Right cardiac atrium (tissue), 5 donors: ENCODE measurements at regions not wholly inside any gene's neighbourhood (a gene's known extent, or its start where the extent isn't known, plus 50 kb on each side); places are given as distances from the start of the nearest gene placed in this dataset.

ENCODE experiments used
- ATAC-seq, 2 donors: fragments of 200-7000 bp; cut with Tn5 transposase; one replicate each; pipeline versions ENCODE4 v1.8.0 to v1.9.1; 2020; ENCODE audit warnings: moderate library complexity in 2 of 2, mild to moderate bottlenecking in 1 of 2
- DNase-seq, 3 donors: peaks; one replicate each; pipeline ENCODE4 v3.0.0-alpha.2; 2020
- H3K27ac ChIP-seq: one replicate; pipeline ENCODE4 v1.5.1; 2013; ENCODE audit warnings: mild to moderate bottlenecking, low read length, control low read depth, moderate library complexity
- H3K27me3 ChIP-seq: one replicate; pipeline ENCODE4 v1.6.1; 2013; ENCODE audit not compliant: control insufficient read depth, insufficient read depth
- H3K4me1 ChIP-seq: one replicate; pipeline ENCODE4 v1.6.1; 2013; ENCODE audit warnings: low read length; ENCODE audit not compliant: control insufficient read depth, insufficient read depth
- H3K4me3 ChIP-seq: one replicate; pipeline ENCODE4 v1.5.1; 2013; ENCODE audit warnings: low read length, control low read depth
- H3K9me3 ChIP-seq: one replicate; pipeline ENCODE4 v1.6.1; 2013; ENCODE audit warnings: low read length; ENCODE audit not compliant: control insufficient read depth
- WGBS: extraction: QIAGEN DNeasy Blood & Tissue Kit; methylation state at CpG from one replicate; pipeline ENCODE4 v1.1.7; 2013; 5-methylcytosine and 5-hydroxymethylcytosine counted together
- intact Hi-C, 4 donors: fragments of 100-400 bp; cut with DNase I; formaldehyde crosslinking; loops; one replicate each; pipeline versions ENCODE4 v1.11.0 to v1.14.0; 2022 to 2023
- donor health status: healthy with polysubstance abuse.
- donor health status: DM: no; HTN: yes; CAD: no.
- donor health status: DM: no; HTN: no; CAD: no.
- donor health status: DM: no; HTN: yes; CAD: no; lungs with severe emphysema.
- donor health status: DM: yes; HTN: yes; CAD: no.

DNA sequence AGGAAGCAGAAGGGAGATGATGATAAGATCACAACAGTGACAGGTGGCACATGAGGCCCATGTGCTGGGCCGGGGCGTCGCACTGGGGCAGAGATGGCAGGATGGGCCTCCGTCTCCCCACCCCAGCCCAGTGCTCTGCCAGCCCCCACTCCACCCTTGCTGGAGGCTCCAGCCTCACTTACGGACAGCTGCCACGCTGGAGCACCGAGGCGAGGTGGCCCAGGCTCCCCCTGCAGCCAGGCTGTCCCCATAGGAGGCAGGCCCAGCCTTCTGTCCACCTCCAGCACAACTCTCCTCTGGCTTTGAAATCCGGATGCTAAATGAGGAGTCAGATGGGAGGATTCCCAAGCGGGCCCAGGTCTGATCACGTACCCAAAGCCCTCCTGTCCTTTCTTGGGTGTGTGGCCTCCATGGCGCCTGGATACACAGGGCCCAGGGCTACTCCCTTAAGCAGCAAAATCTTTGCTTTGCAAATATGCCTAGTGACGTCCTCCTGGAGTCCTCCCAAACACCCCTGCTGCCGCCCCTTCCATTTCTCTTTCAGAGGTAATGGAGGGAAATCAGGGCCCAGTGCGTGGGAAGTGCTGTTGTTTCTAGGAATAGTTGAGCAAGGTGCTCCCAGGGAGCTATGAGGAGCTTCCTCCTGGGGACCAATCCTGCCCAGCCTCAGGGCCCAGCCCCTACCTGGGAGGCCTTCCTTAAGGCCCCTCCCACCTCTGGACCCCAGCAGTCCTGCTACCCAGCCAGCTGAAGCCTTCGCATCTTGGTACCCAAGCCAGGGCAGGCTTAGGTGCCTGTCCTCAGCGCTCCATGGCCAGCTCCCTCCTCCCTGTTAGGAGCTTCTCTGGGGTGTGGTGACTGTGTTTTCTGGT is 170.4 kb upstream of the MYCN start:
- Histone ChIP-seq H3K27me3 (no peaks in the 10 kb centered on the region), H3K4me1 (no peaks in the 10 kb centered on the region), H3K27ac (no peak overlapping the region), H3K4me3 (no peak overlapping the region), H3K9me3 (no peaks in the 10 kb centered on the region)
- WGBS = 87% methylated on average over 17 of the region's 17 CpGs
- no peak for DNase-seq
- ATAC-seq = no peak
- intact Hi-C loops = no loop called here

DNA sequence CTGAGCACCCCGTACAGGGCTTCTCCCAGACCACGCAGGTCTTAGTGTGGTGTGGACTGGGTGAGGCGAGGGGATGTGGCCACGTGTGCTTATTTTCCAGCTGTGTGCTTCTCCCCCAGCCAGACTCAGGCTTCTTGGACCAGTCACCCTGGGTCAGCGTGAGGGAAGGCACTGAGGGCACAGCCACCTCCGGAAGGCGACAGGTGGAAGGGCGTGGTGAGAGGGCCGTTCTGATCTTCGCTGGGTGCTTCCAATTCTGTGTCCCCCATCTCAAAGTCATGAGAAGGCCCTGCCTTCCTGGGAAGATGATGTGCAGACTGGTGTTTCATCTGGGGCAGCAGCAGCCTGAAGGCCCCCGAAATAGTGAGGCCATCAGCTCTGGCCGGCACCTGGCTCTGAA is 169.7 kb upstream of the MYCN start:
- DNase-seq = no peak
- Histone ChIP-seq H3K27me3 (no peaks in the 10 kb centered on the region), H3K9me3 (no peaks in the 10 kb centered on the region), H3K27ac (no peak overlapping the region), H3K4me3 (no peak overlapping the region), H3K4me1 (no peaks in the 10 kb centered on the region)
- no peak for ATAC-seq
- intact Hi-C loops = no loop called here
- WGBS = 92% methylated on average over 12 of the region's 12 CpGs

DNA sequence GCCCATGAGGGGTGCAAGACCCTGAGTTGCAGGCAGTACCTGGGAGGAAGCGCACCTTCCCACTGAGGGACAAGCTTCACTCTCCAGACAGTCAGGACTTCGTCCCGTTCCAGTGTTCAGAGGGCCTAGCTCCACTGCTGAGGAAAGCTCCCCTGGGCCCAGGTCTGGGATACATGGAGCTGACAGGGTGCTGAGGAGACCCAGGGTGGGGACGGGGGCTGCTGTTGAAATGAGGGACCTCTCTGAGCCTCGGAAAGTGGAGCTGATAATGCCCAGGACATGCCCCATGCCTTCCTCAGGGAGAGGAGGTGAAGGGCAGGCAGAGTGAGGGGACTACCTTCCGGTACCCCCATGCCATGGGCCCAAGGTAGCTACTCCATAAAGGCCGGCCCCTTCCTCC is 169.2 kb upstream of the MYCN start:
- 94% methylated on average over 7 of the region's 7 CpGs for WGBS
- Histone ChIP-seq H3K4me1 (no peaks in the 10 kb centered on the region), H3K9me3 (no peaks in the 10 kb centered on the region), H3K27ac (no peak overlapping the region), H3K4me3 (no peak overlapping the region), H3K27me3 (no peaks in the 10 kb centered on the region)
- ATAC-seq (peak in 1 of 2 donors; percentile 26), DNase-seq (no peak)
- intact Hi-C loops = no loop called here

DNA sequence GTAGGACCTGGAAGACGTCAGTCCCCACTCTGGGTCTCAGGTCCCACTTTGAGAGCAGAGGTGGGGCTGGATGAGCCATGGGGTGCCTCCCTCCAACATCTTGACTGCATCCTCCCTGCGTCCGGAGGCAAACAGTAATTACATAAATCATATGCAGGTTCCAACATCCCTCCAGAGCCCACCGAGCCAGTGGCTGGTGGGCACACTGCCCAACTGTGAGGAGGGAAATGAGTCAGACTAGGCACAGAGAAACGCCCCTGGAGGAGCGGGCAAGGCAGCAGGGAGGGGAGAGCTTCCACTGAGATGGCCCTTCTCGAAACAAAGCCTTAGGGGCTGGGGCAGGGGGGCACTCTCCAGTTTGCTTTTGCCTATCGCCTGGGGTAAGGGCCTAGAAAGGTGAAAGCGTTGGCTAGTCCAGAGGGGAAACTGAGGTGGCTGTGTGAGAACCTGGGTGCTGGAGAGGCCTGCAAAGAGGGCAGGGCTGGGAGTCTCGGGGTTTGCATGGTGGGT is 168.2 kb upstream of the MYCN start:
- Histone ChIP-seq H3K27me3 (no peaks in the 10 kb centered on the region), H3K9me3 (no peaks in the 10 kb centered on the region), H3K4me3 (no peak overlapping the region), H3K27ac (no peak overlapping the region), H3K4me1 (no peaks in the 10 kb centered on the region)
- no peak for DNase-seq
- ATAC-seq = no peak
- intact Hi-C loops = no loop called here
- 85% methylated on average over 10 of the region's 10 CpGs for WGBS

DNA sequence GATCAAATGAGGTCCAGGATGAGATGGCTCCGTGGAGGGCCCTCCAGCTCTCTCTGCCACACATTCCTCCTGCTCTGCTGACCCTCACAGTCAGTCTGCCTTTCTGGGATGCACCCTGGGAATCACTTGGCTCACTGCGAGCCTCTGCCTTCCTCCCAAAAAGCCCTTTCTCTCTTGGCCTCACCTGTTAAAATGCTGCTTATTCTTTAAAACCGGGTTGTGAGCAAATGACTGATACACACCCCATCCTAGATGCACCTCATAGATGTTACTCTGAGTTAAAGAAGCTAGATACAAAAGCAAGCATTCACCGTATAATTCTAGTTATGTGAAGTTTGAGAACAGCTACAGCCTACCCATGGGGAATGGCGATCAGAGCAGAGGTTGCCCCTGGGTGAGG is 167.7 kb upstream of the MYCN start:
- 70% methylated on average over 5 of the region's 5 CpGs for WGBS
- H3K9me3 ChIP-seq = no peaks in the 10 kb centered on the region
- no peaks in the 10 kb centered on the region for H3K27me3 ChIP-seq
- H3K4me3 ChIP-seq = no peak overlapping the region
- no peak for ATAC-seq
- H3K27ac ChIP-seq = no peak overlapping the region
- no peak for DNase-seq
- intact Hi-C loops = no loop called here
- H3K4me1 ChIP-seq = no peaks in the 10 kb centered on the region

DNA sequence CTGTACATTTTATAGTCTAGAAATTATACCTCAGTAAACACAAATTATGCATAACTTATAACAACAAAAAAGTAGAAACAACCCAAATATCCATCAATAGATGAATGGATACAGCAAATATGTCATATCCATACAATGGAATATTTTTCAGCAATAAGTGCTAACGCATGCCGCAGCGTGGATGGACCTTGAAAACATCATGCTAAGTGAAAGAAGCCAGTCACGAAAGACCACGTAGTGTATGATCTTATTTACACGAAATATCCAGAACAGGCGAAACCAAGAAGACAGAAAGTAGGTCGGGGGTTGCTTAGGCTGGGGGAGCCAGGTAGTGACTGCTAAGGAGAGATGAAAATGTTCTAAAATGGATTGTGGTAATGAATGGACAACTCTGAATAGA is 167.1 kb upstream of the MYCN start:
- H3K4me3 ChIP-seq = no peak overlapping the region
- WGBS = 90% methylated on average over 8 of the region's 8 CpGs
- H3K4me1 ChIP-seq = no peaks in the 10 kb centered on the region
- no peaks in the 10 kb centered on the region for H3K9me3 ChIP-seq
- no peak overlapping the region for H3K27ac ChIP-seq
- intact Hi-C loops = no loop called here
- H3K27me3 ChIP-seq = no peaks in the 10 kb centered on the region
- ATAC-seq = no peak
- DNase-seq = no peak

DNA sequence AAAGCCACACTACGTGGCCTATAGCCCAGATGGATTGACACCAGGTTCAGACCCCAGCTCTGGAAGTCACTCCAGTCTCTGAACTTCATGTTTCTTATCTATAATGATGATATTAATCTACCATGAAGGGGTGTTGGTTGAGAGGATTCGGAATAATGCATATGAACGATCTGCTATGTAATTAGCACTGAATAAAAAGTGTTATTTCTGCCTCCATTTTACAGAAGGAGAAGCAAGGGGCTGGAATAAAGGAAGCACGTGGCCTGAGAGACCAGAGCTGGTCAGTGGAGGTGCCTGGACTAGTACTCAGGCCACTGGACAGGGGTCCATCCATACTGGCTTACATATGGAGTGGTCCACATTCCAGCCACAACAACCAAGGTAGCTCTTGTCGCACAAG is 166.5 kb upstream of the MYCN start:
- no peak for ATAC-seq
- DNase-seq = no peak
- intact Hi-C loops = no loop called here
- no peak overlapping the region for H3K4me3 ChIP-seq
- WGBS = 89% methylated on average over 5 of the region's 5 CpGs
- H3K9me3 ChIP-seq = no peaks in the 10 kb centered on the region
- no peak overlapping the region for H3K27ac ChIP-seq
- no peaks in the 10 kb centered on the region for H3K27me3 ChIP-seq
- H3K4me1 ChIP-seq = no peaks in the 10 kb centered on the region

DNA sequence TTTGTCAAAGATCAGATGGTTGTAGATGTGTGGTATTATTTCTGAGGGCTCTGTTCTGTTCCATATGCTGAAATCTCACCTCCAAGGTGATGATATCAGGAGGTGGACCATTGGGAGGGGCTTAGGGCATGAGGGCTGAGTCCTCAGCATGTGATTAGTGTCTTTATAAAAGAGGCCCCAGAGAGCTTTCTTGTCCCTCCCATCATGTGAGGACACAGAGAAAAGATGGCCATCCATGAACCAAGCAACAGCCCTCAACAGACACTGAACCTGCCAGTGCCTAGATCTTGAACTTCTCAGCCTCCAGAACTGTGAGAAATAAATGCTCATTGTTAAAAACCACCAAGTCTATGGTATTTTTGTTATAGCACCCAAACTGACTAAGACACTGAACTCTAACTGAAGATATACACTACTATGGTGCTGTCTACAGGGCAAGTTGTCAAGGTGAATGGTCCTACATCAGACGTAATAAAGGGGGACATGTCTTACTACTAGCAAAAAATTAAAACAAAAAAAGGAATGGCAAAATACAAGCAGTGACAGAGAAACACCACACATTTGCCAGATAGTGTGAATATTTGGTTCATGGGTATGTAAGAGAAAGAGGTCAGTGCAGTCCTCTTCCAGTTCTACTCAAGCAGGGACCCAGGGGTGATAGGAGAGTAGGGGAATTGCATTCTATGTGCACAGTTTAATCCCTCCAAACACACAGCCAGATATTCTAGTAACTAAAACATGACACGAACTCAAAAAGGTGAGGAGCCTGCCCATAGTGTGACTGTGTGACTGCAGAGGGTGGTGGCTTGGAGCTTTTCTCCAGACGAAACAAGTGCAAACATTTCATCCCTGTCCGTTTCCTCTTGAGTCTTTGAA is 164.4 kb upstream of the MYCN start:
- WGBS = 71% methylated on average over 4 of the region's 4 CpGs
- DNase-seq = no peak
- Histone ChIP-seq H3K9me3 (no peaks in the 10 kb centered on the region), H3K4me3 (no peak overlapping the region), H3K4me1 (no peaks in the 10 kb centered on the region), H3K27ac (no peak overlapping the region), H3K27me3 (no peaks in the 10 kb centered on the region)
- intact Hi-C loops = no loop called here
- no peak for ATAC-seq

DNA sequence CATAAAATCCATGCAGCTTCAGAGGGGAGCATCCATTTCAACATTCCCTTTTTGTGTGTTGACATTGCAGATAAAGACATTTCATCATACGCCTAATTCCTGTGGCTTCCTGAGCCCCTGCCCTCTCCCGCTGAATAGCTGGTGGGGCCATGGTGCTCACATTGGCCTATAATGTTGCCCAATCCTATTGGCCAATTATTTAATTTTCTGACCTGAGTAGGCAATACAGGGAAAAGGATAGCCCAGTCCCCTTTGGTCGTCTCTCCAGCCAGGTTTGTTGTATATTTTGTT is 163.8 kb upstream of the MYCN start:
- DNase-seq (no peak), ATAC-seq (no peak)
- Histone ChIP-seq H3K4me1 (no peaks in the 10 kb centered on the region), H3K9me3 (no peaks in the 10 kb centered on the region), H3K27ac (no peak overlapping the region), H3K4me3 (no peak overlapping the region), H3K27me3 (no peaks in the 10 kb centered on the region)
- 64% methylated on average over 3 of the region's 3 CpGs for WGBS
- intact Hi-C loops = no loop called here

DNA sequence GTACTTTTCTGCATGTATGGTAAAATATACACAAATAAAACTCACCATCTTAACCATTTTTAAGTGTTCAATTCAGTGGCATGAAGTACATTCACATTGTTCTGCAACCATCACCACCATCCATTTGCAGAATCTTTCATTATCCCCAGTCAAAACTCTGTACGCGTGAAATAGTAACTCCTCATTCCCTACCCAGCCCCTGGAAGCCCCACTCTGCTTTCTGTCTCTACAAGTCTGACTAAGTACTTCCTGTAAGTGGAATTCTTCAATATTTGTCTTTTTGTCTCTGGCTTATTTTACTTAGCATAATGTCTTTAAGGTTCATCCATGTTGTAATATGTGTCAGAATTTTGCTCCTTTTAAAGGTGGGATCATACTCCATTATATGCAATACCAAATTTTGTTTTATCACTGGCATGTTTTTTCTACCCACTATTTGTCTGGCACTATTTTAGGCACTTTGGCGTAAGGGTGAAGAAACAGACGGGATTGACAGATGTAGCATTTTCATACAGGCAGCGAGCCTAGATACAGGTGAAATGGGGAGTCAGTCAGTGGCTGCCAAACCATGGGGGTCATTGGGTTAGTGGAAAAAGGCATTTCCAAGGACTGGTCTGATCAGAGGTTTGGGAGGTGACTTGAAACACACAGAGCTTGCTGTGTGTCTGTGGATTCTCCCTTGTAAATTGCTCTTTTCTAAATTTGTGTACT is 163.2 kb upstream of the MYCN start:
- DNase-seq (no peak), ATAC-seq (no peak)
- no peaks in the 10 kb centered on the region for H3K27me3 ChIP-seq
- intact Hi-C loops = no loop called here
- no peaks in the 10 kb centered on the region for H3K9me3 ChIP-seq
- no peaks in the 10 kb centered on the region for H3K4me1 ChIP-seq
- H3K4me3 ChIP-seq = no peak overlapping the region
- H3K27ac ChIP-seq = no peak overlapping the region
- WGBS = 88% methylated on average over 5 of the region's 5 CpGs

DNA sequence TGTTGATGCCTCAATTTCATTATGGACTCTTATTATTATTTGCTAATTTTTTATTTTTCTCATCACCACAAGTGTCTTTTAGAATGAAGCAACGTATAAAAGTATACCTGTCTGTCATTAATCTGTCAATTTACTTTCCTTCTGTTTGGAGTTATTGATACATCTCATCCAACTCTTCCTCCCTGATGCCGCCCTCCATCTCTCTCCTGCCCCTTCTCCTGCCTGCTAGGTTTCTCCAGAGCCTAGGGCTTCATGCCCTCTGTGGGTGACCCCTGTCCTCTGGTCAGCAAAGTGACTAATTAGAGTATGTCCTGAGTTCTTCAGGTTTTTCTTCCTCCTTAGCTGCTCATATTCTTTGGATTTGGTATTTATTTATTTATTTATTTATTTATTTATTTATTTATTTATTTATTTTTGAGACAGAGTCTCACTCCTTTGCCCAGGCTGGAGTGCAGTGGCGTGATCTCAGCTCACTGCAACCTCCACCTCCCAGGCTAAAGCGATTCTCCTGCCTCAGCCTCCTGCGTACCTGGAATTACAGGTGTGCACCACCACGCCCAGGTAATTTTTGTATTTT is 162.5 kb upstream of the MYCN start:
- H3K4me3 ChIP-seq = no peak overlapping the region
- DNase-seq (no peak), ATAC-seq (no peak)
- no peaks in the 10 kb centered on the region for H3K27me3 ChIP-seq
- no peaks in the 10 kb centered on the region for H3K9me3 ChIP-seq
- intact Hi-C loops = no loop called here
- H3K4me1 ChIP-seq = no peaks in the 10 kb centered on the region
- WGBS = 95% methylated on average over 6 of the region's 6 CpGs
- no peak overlapping the region for H3K27ac ChIP-seq
